SK-N-MC (cell line): ENCODE measurements at regions not wholly inside any gene's neighbourhood (a gene's known extent, or its start where the extent isn't known, plus 50 kb on each side); places are given as distances from the start of the nearest gene placed in this dataset.

Source experiments
- EZH2 ChIP-seq: fragments of 200-600 bp; sonication (generic); IDR thresholded peaks from one replicate; pipeline ENCODE4 v1.6.1; 2017; ENCODE audit warnings: antibody characterized with exemption
- FOXP2 ChIP-seq: optimal IDR thresholded peaks from 2 replicates; pipeline ENCODE3; 2011; ENCODE audit warnings: mild to moderate bottlenecking, moderate library complexity; ENCODE audit not compliant: insufficient read depth; ENCODE audit errors: extremely low read length, control extremely low read depth
- POLR2AphosphoS5 ChIP-seq: IDR thresholded peaks from 2 replicates; pipeline ENCODE4 v1.6.1; 2012; ENCODE audit warnings: mild to moderate bottlenecking, low read depth, low read length, borderline replicate concordance

DNA sequence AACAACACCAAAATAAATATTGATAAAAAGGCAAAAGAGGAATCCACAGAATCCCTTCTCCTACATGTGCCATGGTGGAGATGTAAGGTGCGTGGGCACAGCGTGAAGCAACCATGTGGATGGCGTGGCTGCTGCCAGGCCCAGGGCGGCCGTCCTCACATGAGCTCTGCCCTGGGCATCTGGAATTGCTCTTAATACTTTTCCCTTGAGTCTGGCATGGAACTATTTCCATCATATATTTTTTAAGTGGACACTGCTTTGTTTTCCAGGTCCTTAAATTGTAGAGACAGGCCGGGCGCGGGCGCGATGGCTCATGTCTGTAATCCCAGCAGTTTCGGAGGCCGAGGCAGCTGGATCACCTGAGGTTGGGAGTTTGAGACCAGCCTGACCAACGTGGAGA lies 349.3 kb downstream of the IRX1 start:
- TF ChIP-seq FOXP2, result no peak
- no peak for TF ChIP-seq POLR2AphosphoS5
- TF ChIP-seq EZH2, result no peak
